ENCODE measurements at regions not wholly inside any gene's neighbourhood (a gene's known extent, or its start where the extent isn't known, plus 50 kb on each side); places are given as distances from the start of the nearest gene placed in this dataset.

DNA sequence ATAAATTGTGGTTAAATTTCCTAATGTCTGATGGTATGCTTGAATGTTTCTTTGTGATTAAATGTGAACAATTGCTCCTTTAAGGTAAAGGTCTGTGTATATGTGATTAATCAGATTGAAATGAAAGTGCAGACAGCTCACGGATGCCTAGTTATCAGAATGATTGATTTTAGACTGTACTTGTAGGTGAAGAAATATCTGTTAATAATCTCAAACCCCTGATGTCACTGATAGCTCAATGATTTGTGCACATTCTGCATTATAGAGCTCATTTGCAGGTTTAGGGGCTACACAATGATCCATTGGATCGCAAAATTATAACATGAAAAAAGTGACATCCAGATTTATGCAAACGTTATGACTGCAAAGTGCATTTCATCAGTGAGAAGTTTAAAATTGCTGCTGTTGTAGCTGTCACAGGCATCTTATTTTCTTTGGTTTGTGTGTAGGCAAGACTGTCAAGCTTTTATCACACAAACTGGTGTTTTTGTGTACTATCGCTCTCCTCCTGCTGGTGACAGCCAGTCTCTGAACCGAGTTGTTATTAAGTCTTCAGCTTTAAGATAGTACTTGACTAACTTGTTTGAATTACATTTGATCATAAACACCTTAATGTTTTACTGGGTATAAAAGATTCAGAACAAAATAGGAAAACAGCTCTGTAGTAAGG is 103.4 kb upstream of the RMST start:
- TF ChIP-seq CTCF (IDR thresholded peaks at IDR 0.05 in 2 of 3, conservative IDR thresholded peaks at IDR 0.05 in 1 of 3; ENCODE audit: borderline replicate concordance in 1 of 3, insufficient read depth in 1 of 3, low read depth in 2 of 3, low read length in 2 of 3): no peak
- no peak for TF ChIP-seq TCF7L2 (IDR thresholded peaks at IDR 0.05; ENCODE audit: borderline replicate concordance, extremely low read depth, insufficient read depth, insufficient read length)
- no peak for TF ChIP-seq RAD21 (IDR thresholded peaks at IDR 0.05; ENCODE audit: low read depth)
- no peak for TF ChIP-seq POLR2A (IDR thresholded peaks at IDR 0.05; ENCODE audit: borderline replicate concordance, extremely low read depth, insufficient read depth, insufficient read length)
- no peak for TF ChIP-seq EZH2 (IDR thresholded peaks at IDR 0.05)
- no peak for TF ChIP-seq ZNF274 (IDR thresholded peaks at IDR 0.05; ENCODE audit: low read depth, low read length)

Measured in HCT116 (cell line).